Left colon (tissue), 2 donors: ENCODE measurements at regions not wholly inside any gene's neighbourhood (a gene's known extent, or its start where the extent isn't known, plus 50 kb on each side); places are given as distances from the start of the nearest gene placed in this dataset.

Experiments
- ATAC-seq: fragments of 200-7000 bp; cut with Tn5 transposase; one replicate; pipeline ENCODE4 v1.9.1; 2020; ENCODE audit warnings: mild to moderate bottlenecking, moderate library complexity
- DNase-seq, 2 donors: peaks; one replicate each; pipeline ENCODE4 v3.0.0-alpha.2; 2020
- intact Hi-C, 2 donors: fragments of 100-400 bp; cut with DNase I in 1 of 2; cut with micrococcal nuclease in 1 of 2; formaldehyde crosslinking; loops; one replicate each; pipeline versions ENCODE4 v1.11.2 to v1.14.0; 2022; cut with DNase I, micrococcal nuclease
- donor health status: DM: no; HTN: no; CAD: no.
- donor health status: DM: yes; HTN: yes; CAD: no.

DNA sequence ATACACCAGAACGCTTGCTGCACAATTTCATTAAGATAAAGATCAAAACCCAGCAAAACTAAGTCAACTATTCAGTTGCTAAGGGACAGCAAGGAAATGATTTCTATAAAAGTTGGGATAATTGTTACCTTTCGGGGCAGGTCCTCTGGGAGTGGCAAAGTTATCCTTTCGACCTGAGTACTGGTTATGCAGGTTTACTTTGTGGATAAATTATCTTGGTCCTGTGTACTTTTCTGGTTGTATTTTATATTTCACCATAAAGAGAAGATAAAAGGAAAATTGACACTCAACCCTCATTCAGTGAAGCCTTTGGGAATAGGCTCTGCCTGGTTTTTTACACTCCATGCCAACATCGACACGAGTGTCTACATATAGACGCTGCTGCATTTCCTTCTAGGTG is 146.5 kb downstream of the SYK start:
- ATAC-seq: peak; percentile 97
- intact Hi-C loops: no loop called here
- no peak for DNase-seq

DNA sequence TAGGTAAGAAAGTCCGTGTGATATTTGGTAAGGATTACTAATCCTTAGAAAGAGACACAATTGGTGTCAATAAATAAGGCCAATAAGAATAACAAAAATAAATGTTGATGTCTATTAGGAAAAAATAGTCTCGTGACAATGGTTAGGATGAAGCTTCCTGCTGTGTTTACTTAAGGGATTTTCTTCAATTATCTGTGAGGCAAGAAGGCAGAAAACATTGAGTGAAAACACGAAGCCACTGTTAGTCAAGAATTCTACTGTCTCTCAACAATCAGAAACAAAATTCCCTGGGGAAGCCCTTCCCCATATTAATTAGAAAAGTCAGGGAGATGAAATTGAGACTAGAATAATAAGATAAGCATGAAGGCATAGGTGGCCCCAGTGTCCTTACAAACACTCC is 149.0 kb downstream of the SYK start:
- no peak for DNase-seq
- intact Hi-C loops: no loop called here
- no peak for ATAC-seq

- intact Hi-C loops: no loop called here
- no peak for DNase-seq
Measured at GRCh38 chr9:90953200-90953599, 151.6 kb downstream of the SYK start.

GRCh38 chr9:90953805-90954204 is 152.2 kb downstream of the SYK start:
- intact Hi-C loops: no loop called here
- ATAC-seq: no peak
- no peak for DNase-seq

More at GRCh38 chr9:90953200-90953599, 151.6 kb downstream of the SYK start:
- no peak for ATAC-seq

- DNase-seq (no peak), ATAC-seq (no peak)
- intact Hi-C loops: no loop called here
Measured at GRCh38 chr9:90956026-90956810, 154.6 kb downstream of the SYK start.

DNA sequence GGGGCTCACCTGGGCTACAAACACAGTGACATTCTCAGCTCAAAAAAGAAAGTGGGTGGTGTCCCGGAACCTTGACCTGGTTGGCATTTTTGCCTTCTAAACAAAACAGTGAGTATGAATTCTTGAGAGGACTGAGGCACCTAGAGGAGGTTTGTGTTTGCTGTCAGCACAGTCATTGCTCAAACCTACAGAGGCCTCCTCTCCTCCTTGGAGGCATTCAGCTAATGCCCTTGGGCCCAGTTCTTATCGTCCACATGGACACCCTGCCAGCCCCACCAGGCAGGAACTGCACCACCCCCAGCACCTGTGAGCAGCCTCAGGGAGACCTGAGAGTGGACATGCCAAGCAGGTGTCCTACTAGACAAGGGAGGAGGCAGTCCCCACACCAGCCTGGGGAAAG is 156.7 kb downstream of the SYK start:
- no peak for DNase-seq
- peak; percentile 67 for ATAC-seq
- intact Hi-C loops: no loop called here

- no peak for ATAC-seq
- no peak for DNase-seq
- intact Hi-C loops: no loop called here
Measured at GRCh38 chr9:90960941-90961340, 159.3 kb downstream of the SYK start.

GRCh38 chr9:90961375-90961774 is 159.8 kb downstream of the SYK start:
- ATAC-seq (no peak), DNase-seq (no peak)
- intact Hi-C loops: no loop called here

GRCh38 chr9:90964101-90965020 is 162.7 kb downstream of the SYK start:
- intact Hi-C loops: no loop called here
- peak; percentile 99 for ATAC-seq
- peak; percentile 59 to 69 for DNase-seq

DNA sequence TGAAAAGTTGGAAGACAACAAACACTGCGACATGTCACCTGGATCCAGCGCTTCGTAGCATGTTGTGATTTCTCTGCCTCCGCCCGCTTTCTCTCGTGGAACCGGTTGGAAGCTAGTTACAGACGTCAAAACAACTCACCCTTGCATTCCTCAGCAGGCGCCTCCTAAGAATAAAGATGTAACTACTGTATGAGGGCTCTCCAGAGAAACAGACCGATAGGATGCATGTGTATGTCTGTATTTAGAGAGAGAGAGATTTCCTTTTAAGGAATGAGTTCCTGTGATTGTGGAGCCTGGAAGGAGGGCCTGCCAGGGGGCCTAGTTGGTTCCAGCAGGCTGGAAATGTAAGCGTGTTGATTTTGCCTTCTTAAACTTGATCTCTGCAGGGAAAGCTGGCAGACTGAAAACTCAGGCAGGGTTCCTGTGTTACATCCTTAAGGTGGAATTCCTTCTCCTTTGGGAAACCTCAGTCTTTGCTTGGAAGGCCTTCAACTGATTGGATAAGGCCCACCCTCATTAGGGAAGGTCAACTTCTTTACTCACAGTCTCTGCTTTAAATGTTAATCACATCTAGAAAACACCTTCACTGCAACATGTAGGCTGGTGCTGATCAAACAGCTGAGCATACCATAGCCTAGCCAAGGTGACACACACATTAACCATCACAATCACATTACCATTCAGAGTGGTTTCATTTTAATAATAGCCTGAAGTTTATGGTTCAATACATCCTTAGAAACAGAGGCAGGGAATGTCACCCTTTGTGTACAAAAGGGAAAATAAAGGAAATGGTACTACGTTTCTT is 163.8 kb downstream of the SYK start:
- intact Hi-C loops: no loop called here
- DNase-seq: no peak
- no peak for ATAC-seq

- no peak for DNase-seq
- intact Hi-C loops: no loop called here
- ATAC-seq: no peak
Measured at GRCh38 chr9:90966031-90966290, 164.3 kb downstream of the SYK start.

DNA sequence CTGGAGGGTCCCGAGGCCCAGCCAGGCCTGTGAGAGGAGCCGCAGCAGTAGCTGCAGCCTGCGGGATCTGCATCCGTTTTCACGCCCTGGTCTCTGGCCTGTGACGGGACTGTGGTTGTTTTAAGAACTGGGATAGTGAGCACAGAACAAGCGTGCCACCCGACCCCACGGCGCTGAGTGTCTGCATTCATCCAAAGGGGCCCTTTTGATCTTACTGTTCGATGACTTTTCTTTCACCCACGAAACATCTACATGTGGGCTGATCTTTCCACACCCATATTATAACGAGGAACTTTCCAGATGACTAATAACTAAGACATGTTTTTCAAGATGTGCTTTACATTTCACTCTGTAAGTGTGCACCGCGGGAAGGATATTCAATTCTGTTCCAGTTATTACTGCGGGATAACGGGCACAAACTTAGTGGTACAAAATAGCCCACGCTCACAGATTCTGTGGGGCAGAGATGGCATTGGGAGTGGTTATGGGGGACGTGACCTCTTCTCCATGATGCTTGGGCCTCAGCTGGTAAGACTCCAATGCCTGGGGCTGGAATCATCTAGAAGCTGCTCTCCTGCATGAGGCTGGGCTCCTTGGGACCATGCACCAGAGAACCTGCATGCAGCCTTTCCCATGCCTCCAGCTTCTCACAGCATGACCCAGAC is 165.0 kb downstream of the SYK start:
- intact Hi-C loops: no loop called here
- no peak for DNase-seq
- ATAC-seq: no peak

DNA sequence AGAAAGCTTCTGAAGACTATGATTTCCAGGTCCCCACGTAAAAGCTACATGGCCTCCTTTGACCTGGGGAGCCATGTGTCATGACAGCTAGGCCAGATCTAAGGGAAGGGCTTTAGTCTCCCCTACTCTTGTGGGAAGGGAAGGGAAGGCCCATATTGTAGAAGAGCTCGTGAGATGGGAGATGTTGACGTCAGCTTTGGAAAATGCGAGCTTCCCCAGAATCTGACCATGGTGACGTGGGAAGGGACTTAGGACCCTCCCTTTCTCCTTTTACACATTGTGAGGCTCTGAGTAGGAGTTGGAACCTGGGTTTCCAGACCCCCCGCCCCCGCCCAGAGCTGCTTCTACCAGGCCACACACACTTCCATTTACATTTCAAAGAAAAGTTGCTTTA is 165.5 kb downstream of the SYK start:
- DNase-seq: no peak
- intact Hi-C loops: no loop called here

GRCh38 chr9:90969021-90969675 is 167.5 kb downstream of the SYK start:
- intact Hi-C loops: no loop called here
- DNase-seq (no peak), ATAC-seq (no peak)

More for the DNA sequence above, 165.5 kb downstream of the SYK start:
- ATAC-seq: no peak

DNA sequence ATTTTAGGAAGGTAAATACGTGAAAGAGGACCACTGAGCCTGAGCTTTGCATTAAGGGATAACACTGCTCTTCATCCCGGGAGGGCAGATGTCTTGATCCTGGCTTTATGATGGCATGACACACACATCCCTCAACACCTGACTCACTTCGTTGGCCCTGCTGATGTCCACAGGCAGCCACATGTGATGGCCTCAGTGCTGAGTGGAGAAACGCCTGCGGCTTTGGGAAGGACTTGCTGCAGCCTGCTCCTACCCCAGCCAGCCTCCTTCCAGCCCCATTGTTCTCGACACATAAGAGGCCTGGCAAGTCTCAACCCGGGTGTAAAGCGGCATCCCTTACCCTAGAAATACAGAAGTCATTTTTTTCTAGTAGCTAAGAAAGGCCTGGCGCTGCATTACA is 169.0 kb downstream of the SYK start:
- intact Hi-C loops: no loop called here
- ATAC-seq (no peak), DNase-seq (no peak)

DNA sequence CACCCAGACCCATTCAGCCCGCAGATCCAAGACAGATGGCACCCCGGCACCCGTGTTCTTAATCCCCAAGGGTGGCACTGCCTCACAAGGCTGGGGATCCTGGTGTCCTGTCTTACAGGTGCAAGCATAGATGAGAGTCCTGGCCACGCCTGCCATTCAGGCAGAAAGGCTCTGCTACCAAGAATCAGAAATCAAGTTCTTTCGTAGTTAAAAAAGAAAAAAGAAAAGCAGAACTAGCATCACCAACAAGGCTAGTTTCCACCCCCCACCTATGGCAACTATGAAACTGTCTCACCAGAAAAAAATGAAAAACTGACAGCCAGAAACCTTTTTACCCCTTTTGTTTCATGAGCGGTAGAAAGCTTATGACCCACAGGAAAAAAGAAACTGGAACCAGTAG is 170.4 kb downstream of the SYK start:
- ATAC-seq (no peak), DNase-seq (no peak)
- intact Hi-C loops: no loop called here

- intact Hi-C loops: no loop called here
- no peak for DNase-seq
- peak; percentile 31 for ATAC-seq
Measured at GRCh38 chr9:90974016-90974415, 172.4 kb downstream of the SYK start.

DNA sequence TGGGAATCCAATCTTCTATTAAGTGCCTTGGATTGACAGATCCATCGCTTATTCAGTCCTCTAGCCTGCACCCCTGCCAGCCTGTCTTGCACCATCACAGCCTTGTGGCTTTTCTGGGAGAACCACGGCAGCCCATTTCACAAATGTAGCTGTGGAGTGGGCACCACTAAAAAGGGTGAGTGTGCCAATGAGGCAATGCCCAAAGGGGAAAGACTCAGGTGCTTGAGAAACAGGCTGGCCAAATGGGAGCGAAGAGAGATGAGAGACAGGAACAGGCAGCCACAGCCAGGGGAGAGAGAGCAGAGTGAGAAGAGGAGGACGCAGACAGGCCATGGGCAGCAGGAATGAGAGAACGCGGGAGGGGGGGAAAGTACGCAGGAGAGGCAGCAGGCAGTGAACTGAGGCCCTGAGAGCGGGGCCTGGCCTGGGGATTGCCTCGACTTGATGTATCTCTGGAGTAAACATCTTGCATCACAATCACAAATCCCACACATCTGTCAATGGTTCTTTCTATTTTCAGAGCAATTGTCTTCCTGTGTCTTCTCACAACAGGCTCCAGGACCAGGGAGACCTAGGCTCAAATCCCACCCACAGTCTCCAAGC is 173.1 kb downstream of the SYK start:
- ATAC-seq (no peak), DNase-seq (no peak)
- intact Hi-C loops: no loop called here
